SK-MEL-5 (cell line): ENCODE measurements at regions not wholly inside any gene's neighbourhood (a gene's known extent, or its start where the extent isn't known, plus 50 kb on each side); places are given as distances from the start of the nearest gene placed in this dataset.

Experiments
- DNase-seq: peaks from one replicate; pipeline ENCODE4 v3.0.0-alpha.2; 2016; ENCODE audit warnings: low read depth, low spot score
- in situ Hi-C: cut with HindIII; loops from 2 replicates; pipeline ENCODE4 v1.10.0; 2016; ENCODE audit warnings: low sequenced_read_pairs, high pct_unique_total_duplicates, low pct_unique_long_range_greater_than_20kb

DNA sequence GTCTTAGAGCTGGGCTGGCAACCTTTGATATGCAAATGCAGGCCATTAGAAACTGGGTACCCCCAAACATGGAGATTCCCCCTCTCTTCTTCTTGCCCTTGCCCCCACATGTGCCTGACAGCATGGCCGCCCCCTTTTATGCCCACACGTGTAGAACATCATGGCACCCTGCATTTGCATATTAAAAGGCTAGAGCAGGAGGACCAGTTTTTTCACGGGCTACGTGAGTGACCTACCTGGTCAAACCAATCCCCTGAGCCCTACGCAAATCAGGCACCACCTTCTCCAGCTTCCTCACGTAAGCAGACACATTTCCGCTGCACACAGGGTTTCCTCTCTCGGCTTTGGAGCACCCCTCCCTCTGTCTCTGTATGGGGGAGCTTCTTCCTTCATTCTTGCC, 110.9 kb upstream of the COPS8 start:
- no peak for DNase-seq
- in situ Hi-C loops = no loop called here

DNA sequence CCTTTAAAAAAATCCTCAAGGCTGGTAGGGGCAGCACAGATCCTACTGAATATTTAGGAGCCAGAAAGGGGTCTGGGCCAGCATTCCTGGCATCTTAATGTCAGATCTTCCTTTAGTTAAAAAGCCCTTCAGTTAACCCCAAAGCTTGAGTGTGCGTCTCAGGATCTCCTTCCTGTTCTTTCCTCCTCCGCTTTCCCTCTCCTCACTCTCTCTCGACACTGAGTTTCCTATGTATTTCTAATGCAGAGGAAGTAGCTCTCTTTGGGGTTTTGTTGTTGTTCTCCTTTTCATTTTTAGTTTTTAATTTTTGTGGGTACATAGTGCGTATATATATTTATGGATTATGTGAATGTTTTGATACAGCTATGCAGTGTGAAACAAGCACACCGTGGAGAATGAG, 109.9 kb upstream of the COPS8 start:
- in situ Hi-C loops = no loop called here
- DNase-seq = no peak

DNA sequence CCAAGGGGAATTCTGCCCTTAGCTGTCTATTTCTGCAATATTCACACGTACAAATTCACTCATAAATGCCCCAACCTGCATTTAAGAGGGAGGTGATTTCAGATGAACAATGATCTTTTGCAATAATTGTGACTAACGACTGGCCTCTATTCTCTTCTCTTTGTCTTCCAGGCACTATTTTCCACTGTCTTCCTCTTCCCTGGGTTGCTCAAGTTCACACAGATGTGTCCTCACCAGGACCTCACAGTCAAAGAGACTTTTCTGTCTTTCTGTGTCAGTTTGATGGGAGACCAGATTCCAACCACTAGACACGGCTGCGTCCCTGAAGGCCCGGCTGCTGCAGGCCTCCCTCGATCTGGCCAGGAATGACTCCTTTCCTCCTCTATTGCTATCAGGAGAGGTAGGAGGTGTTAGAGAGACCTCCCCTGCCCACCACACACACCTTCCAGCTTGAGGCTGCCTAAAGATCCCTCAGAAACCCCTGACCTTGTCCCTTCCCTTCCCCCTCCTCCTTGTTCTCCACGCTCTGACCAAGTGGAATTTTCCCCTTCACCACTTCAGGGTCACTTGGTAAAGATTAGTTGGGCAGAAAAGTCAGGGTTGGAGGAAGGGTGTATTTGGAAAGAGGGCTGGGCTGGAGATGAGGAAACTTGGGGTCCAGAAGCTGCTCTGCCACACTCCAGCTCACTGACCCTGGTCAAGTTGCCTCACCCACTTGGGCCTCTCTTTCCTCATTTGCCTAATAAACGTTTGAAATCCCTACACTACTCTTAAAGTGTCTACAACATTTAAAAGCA, 109.2 kb upstream of the COPS8 start:
- DNase-seq = no peak
- in situ Hi-C loops = no loop called here

DNA sequence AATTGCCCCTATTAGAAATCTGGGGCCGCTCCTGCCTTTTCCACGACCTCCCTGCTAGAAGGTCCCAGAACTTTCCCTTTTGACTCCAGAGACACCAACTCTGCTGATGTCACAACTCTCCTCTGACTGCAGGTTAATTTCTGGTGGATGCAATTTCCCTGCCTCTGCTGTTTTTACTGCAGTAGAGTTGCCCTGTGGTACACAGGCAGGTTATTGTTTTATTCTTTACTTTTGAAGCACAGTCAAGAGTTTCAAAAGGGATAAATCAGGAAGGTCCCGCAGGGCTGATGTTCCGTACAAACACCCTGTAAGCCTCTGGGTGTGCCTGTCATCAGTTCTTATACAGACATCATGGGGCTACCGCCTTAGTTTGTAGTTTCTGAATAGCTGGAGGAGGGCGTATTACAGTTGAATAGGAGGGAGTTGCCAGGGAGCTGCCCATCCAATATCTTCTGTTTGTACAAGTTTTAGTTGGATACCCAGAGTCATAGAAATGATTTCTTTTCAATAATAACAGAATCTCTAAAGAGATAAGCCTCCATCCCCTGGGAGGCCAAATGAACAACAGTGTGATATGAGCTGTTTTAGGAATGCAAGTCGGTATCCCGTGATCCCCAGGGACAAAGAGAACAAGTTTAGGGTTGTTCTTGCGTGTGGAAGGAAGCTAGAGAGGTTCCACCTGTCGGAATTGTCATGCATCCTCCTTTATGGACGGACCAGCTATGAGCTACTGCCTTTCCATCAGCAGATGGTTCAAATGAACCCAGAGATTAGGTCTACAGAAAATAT, 108.4 kb upstream of the COPS8 start:
- DNase-seq = no peak
- in situ Hi-C loops = no loop called here

DNA sequence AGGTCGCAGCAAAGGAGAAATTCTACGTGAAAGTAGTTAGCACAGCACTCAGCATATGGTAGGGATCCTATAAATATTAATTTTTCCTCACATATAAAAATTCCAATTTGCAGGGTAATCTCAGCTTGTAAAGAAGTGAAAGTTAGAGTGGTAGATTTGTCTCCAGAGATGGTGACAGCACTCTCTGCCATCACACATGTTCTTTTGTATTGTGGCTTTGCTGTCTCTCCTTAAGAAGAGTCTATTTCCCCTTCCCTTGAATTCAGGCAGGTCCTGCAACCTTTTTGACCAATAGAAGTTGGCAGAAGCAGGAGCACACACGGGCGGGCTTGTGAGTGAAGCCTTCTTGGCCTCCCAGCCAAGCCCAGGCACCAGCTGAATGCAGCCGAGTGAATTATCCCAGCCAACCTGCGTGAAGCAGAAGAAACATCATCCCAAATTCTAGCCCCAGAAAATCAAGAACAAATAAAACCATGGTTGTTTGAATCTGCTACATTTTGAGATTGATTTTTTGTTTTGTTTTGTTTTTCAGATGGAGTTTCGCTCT, 107.8 kb upstream of the COPS8 start:
- DNase-seq = no peak
- in situ Hi-C loops = no loop called here

DNA sequence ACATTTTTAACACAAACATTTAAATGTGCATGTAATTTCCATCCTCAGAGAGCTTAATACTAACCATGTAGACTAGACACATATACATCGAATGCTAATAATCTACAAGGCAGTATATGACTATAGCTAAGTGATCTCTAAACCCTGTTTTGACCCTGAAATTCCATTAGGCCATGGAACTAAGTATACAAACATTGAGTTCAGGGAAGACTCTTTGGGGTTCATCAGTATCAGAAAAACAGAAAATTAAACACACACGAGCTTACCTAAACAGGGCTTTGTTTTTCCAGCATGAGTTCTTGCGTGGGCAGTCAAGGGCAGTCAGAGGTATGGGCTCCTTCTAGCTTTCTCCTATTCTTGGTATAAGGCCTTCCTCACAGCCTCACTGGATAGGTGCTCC, 106.0 kb upstream of the COPS8 start:
- DNase-seq = no peak
- in situ Hi-C loops = no loop called here

DNA sequence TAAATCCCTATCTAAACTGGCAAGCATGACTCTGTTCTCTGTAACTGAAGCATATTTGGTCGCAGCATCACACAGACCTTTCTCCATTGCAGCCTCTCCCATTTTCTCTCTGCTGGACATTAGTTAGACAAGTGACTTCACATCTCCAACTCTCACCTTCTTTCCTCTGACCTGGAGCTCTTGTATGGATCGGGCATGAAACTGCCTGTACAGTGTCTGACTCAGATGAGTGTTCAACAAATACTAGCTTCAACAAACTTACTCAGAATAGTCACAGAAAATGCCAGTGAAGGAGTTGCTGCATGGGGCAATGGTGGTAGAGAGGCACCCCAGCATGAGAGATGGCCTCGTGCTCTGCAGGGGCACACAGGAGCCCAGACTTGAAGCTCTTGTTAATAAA, 104.7 kb upstream of the COPS8 start:
- no peak for DNase-seq
- in situ Hi-C loops = no loop called here

DNA sequence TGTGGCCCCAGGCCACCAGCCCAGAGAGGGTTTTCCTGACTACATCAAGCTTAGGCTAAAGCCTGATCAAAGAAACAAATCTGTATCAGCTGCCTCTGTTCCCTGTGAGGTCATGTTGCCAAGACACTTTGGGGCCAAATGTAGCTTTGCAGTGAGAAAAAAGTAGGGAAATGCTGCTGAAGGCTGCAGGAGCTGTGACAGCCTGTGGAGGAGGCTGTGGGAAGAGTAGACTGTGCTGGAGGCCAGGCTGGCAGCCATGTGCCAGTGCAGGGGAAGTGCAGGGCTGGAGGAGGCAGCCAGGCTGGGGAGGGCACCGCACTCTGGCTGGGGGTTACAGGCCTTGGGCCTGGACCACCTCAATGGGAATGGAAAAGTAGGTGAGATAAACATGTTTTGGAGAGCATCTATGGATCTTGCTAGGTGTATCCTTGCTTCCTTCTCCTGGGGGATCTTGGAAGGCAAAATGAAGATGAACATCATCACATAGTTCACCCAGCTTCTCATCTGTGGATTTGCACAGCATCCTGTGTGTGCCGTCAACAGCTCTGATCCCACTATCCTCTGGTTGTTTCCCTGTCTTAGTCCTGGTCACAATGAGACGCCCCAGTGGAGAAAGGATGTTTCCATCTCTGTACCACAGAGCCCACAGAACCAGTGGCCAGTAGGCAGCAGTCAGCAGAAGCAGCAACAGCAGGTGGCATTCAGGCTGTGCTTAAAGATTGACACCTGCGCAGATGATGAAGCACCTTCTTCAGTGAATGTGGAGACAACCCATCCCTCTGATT, 103.8 kb upstream of the COPS8 start:
- in situ Hi-C loops = no loop called here
- no peak for DNase-seq

DNA sequence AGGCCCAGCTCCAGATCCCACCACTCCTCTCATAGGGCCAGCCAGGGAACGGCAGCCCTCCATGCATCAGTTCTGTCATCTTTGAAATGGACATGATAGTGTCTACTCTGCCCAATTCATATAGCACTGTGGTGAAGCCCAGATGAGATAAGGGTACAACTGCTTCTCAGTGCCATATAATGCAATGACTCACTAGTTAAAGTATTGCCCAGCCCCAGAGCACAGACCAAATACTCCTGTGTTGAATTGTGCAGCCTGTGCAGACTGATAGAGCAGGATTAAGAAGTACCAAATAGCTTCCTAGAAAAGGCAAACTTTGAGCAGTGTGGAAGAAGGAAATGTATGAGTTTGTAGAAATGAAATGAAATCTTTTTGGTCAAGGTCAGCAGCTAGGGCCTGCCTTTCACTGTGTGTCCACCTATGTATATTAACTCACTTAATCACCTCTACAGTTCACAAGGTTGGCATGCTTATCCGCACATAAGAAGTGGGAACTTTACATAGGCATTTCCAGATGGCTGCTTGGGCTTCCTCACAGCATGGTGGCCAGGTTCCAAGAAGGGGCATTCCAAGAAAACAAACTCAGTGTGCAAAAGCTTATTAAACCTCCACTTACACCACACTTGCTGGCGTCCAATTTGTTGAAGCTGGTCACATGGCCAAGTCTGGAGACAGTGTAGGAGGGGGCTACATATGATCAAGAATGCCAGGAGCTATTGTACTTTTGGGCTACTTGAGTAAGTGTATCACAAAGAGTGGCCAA, 102.8 kb upstream of the COPS8 start:
- DNase-seq = no peak
- in situ Hi-C loops = no loop called here

DNA sequence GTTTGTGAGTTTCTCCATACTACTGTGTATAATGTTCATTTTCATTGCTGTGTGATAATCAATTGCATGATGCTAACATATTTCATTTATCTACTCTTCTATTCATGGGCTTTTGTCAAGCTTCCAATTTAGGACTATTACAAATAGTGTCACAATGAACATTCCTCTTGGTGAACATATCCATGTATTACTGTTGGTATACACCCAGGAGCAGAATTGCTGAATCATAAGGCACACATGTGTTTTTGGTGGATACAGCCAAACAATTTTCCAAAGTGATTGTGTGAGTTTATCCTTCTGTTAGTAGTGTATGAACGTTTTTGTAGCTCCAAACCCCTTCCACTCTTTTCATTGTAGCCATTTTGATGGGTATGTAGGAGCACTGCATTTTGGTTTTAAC, 101.6 kb upstream of the COPS8 start:
- in situ Hi-C loops = no loop called here
- DNase-seq = no peak

DNA sequence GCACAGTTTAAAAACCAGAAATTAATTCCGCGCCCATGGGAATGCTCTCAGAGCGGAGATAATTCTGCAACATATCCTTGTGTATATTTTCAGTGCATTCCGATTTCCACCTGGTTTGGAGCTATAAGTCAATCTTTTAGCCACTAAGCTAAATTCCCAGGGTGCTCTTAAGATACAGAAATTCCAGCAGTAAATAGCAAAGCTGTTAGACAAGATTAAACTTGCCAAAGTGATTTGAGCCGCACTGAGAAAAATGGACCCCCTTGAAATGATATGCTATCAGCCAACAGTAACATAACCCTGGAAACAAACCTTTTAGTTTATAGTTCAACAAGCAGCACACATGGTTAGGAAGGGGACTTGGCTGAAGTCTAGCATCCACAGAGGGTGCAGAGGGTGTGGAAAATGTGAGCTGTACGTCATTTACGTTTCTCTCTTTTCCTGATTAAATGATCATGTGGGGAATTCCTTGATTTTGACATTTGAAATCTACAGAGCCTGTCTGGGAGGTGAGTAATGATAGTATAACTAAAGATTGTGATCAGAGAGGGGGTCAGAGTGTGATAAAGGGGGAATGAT, 99.8 kb upstream of the COPS8 start:
- in situ Hi-C loops = no loop called here
- no peak for DNase-seq

DNA sequence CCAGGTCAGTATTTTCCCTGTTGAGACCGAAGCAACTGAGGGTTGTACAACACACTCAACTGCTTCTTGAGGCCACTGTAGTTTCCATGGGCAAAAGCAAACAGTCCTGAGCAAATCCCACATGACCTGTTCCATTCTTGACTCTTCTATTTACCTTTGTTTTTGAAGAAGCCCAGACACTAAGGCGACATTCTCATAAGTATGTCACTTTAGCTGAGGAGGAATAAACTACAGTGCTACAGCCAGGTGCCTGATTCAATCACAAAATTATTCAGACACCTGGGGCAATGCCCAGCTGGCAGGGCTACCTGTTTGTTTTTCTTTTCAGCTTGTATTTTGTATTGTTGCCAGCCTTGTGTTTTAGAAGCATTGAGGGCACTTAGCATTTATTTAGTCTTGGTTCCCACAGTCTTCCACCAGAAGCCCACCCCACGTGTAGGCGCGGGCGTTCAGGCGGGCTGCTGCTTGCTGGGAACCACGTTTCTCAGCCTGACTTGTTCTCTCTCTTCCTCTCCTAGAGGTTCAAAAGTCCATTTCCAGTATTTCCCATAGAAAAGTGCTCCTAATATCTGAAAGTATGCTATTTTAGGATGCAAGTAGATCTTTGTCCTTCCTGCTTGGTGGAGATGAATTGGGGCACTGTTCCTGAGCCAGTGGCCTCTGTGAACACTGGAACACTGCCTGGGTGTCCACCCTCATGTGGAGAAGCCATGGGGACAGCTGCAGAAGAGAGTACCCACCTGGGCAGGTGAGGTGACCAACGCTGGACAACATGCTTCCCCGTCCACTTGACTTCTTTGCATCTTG, 99.0 kb upstream of the COPS8 start:
- no peak for DNase-seq
- in situ Hi-C loops = no loop called here

DNA sequence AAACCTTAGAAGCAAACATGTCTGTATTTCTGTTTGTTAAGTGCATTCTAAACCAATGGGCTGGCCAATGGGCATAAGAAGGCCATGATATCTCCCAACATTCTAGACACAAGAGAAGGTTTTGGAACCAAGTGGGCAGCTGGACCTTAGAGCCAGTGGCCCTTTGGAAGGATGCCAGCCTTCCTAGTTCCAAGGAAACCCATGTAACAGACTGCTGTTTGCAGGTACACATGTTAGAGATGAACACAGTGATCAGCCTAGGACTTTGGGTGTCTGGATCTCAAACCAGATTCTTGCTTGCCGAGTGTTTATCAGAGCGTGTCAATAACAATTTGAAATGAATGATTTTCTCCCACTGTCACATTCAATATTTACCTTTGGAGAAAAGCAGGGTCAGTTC, 97.5 kb upstream of the COPS8 start:
- no peak for DNase-seq
- in situ Hi-C loops = no loop called here

DNA sequence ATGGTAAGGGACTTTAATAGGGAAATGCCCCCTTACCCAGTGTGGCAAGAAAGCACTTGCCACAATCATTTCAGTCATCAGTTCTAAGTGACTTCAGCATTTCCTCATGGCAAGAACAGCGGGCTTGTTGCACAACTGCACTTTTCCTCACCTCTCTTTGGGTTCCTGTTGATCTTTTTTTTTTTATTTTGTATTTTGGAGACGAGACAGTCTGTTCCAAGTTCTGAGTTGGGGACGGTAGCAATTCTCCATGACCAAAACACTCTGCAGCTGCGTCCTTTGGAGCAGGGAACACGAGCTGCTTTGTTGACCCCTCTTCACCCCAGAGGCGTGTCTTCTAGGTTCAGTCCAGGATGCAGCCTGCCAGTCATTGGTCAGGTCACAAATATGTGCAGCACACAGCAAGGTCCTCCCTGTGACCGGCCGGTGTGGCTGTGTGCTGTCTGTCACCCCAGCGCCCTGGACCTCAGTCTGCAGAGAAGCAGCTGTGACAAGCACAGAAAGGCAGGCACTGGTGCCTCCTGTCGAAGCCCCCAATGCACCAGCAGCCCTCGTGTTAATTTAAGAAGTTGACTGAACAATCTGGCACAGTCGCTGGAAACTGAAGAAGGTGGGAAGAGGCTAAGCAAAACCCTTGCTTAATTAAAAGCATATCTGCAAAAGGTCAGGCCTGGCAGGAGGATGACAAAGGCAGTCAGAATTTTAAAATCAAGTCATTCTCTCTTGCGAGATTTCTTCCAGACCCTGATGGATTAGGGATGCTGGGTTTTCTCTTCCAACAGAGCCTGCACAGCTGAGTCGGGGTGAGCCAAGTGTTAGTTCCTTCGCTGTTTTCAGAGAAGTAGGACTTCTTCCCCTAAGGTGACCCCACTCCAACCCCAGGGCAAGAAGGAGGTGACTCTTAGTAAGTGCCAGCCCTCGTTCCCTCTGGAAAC, 96.7 kb upstream of the COPS8 start:
- in situ Hi-C loops = no loop called here
- no peak for DNase-seq

DNA sequence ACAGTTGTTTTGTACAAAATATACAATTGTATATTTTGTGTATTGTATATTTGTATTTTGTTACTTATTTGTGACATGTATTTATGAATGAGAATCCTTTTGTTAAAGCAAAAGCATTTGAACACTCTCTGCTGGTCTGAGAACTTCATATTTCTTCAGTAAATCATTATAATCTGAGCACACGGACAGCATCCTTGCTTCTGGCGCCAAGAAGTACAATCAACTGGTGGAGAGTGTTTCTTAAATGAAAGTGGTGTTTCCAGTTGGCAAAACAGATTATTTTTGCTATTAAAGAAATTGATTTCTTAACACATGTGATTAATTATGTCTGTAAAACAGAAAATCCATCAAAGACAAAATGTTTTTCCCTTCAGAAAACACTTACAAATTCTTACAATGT, 95.1 kb upstream of the COPS8 start:
- in situ Hi-C loops = no loop called here
- DNase-seq = no peak

DNA sequence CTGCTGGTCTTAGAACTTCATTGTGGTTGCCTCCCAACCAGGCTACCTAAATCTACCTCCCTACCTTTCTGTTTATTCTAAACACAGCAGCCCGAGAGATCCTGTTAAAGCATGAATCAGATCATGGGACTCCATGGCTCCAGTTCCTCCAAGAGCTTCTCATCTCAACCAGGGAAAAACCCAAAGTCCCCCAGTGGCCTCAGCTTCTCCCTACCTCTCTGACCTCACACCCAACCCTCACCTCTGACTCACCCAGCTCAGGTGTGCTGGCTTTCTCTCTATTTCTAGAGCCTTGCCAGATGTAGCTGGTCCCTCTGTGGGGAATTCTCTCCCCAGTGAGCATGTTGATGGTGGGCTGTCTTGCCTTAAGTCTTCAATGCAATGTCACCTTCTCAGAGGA, 93.8 kb upstream of the COPS8 start:
- DNase-seq = no peak
- in situ Hi-C loops = no loop called here
